Endodermal cell (in vitro differentiated cells): ENCODE measurements at regions not wholly inside any gene's neighbourhood (a gene's known extent, or its start where the extent isn't known, plus 50 kb on each side); places are given as distances from the start of the nearest gene placed in this dataset.

Experiments used
- DNase-seq: peaks from one replicate; pipeline ENCODE4 v3.0.0-alpha.2; 2017
- H3K27ac ChIP-seq: 2 replicates; pipeline ENCODE4 v1.5.1; 2013; ENCODE audit warnings: mild to moderate bottlenecking, low read depth, low read length, moderate library complexity
- H3K27me3 ChIP-seq: 2 replicates; pipeline ENCODE4 v1.6.1; 2013; ENCODE audit warnings: mild to moderate bottlenecking, low read length, moderate library complexity; ENCODE audit not compliant: insufficient read depth, control insufficient read depth, poor library complexity, severe bottlenecking
- H3K36me3 ChIP-seq: 2 replicates; pipeline ENCODE4 v1.7.0; 2013; ENCODE audit warnings: mild to moderate bottlenecking, low read length, moderate library complexity; ENCODE audit not compliant: control insufficient read depth, insufficient read depth
- H3K4me1 ChIP-seq: one replicate; pipeline ENCODE4 v1.7.0; 2013; ENCODE audit warnings: low read length; ENCODE audit not compliant: control insufficient read depth, insufficient read depth
- H3K4me3 ChIP-seq: 2 replicates; pipeline ENCODE4 v1.5.1; 2013; ENCODE audit warnings: mild to moderate bottlenecking, low read length, moderate library complexity
- H3K9ac ChIP-seq: 2 replicates; pipeline ENCODE4 v1.6.1; 2013; ENCODE audit warnings: mild to moderate bottlenecking, low read length, moderate library complexity; ENCODE audit not compliant: poor library complexity, severe bottlenecking; ENCODE audit errors: extremely low read depth
- H3K9me3 ChIP-seq: 2 replicates; pipeline ENCODE4 v1.6.1; 2013; ENCODE audit warnings: mild to moderate bottlenecking, low read length, moderate library complexity; ENCODE audit not compliant: control insufficient read depth
- H3K27ac Mint-ChIP-seq: 2 replicates; pipeline ENCODE4 v1.8.0; 2020; ENCODE audit warnings: mixed read lengths
- H3K27me3 Mint-ChIP-seq: 2 replicates; pipeline ENCODE4 v1.8.0; 2021; ENCODE audit warnings: mild to moderate bottlenecking, mixed read lengths; ENCODE audit not compliant: insufficient read depth
- H3K36me3 Mint-ChIP-seq: 2 replicates; pipeline ENCODE4 v1.8.0; 2020; ENCODE audit warnings: low read depth, mixed read lengths
- H3K4me1 Mint-ChIP-seq: 2 replicates; pipeline ENCODE4 v1.8.0; 2020; ENCODE audit warnings: mixed read lengths
- H3K4me3 Mint-ChIP-seq: 2 replicates; pipeline ENCODE4 v1.8.0; 2020; ENCODE audit warnings: mild to moderate bottlenecking, moderate library complexity, mixed read lengths
- H3K9me3 Mint-ChIP-seq: 2 replicates; pipeline ENCODE4 v1.8.0; 2020; ENCODE audit warnings: mild to moderate bottlenecking, mixed read lengths
- WGBS, 2 experiments: methylation state at CpG; one replicate each; pipeline versions ENCODE4 v1.1.5 to v1.1.7; 2013; ENCODE audit warnings: missing lambda C conversion rate in 2 of 2, mixed read lengths in 1 of 2; ENCODE audit not compliant: insufficient coverage in 1 of 2, insufficient read length in 1 of 2; 5-methylcytosine and 5-hydroxymethylcytosine counted together
- TF ChIP-seq, protein P1 (sequence below): fragments of 200-600 bp; sonication (generic); conservative IDR thresholded peaks from 2 replicates; pipeline ENCODE4 v1.5.0; 2021; ENCODE audit warnings: antibody characterized with exemption, mild to moderate bottlenecking

DNA sequence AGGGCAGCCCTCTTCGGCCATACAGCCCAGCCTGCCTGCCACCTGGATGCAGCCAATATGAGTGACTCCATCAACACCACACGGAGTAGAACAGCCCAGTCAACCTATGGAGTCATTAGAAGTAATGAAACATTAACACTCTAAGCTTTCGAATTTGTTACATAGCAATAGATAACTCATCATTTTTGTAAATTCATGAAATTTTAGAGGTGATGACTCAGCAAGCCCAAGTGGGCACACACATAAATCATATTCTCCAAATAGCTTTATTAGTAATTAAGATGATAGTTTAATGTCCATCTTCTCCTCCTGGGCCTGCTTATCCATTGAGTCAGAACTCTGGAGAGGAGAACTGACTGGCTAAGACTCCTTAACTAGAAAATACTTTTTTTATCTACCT, 335.0 kb upstream of the KCNH8 start:
- no peaks in the 10 kb centered on the region for H3K36me3 Mint-ChIP-seq
- no peaks in the 10 kb centered on the region for H3K36me3 ChIP-seq
- TF ChIP-seq, protein P1, sequence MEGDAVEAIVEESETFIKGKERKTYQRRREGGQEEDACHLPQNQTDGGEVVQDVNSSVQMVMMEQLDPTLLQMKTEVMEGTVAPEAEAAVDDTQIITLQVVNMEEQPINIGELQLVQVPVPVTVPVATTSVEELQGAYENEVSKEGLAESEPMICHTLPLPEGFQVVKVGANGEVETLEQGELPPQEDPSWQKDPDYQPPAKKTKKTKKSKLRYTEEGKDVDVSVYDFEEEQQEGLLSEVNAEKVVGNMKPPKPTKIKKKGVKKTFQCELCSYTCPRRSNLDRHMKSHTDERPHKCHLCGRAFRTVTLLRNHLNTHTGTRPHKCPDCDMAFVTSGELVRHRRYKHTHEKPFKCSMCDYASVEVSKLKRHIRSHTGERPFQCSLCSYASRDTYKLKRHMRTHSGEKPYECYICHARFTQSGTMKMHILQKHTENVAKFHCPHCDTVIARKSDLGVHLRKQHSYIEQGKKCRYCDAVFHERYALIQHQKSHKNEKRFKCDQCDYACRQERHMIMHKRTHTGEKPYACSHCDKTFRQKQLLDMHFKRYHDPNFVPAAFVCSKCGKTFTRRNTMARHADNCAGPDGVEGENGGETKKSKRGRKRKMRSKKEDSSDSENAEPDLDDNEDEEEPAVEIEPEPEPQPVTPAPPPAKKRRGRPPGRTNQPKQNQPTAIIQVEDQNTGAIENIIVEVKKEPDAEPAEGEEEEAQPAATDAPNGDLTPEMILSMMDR, result no peak
- no peak overlapping the region for H3K4me3 Mint-ChIP-seq
- WGBS, 2 experiments, result 92% methylated on average over 3 of the region's 3 CpGs; no CpG with 5 or more reads in 1 of the 2 experiments
- H3K9ac ChIP-seq, result no peak overlapping the region
- H3K27ac ChIP-seq, result no peak overlapping the region
- no peaks in the 10 kb centered on the region for H3K9me3 ChIP-seq
- H3K4me3 ChIP-seq, result no peak overlapping the region
- no peaks in the 10 kb centered on the region for H3K4me1 ChIP-seq
- no peak overlapping the region for H3K27ac Mint-ChIP-seq
- H3K9me3 Mint-ChIP-seq, result no peaks in the 10 kb centered on the region
- H3K27me3 ChIP-seq, result no peaks in the 10 kb centered on the region
- H3K4me1 Mint-ChIP-seq, result no peaks in the 10 kb centered on the region
- DNase-seq, result no peak
- H3K27me3 Mint-ChIP-seq, result no peaks in the 10 kb centered on the region

DNA sequence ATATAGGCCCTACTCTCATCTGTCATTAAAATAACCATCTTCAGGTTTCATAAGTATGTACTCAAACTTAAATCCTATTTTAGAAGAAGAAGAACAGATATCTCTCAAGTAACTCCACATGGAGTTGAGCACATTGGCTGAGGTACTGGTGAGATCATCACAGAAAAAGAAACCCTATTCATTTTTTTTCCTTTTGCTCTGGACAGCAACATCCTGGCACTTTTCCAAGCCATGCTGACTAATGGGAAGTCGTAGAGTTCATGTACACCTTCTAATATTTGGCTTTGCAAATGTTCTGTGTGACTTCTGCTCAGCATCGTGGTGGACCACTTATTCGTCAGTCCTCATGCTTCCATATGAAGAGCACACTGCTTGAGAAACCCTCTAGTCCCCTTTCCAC, 336.0 kb upstream of the KCNH8 start:
- H3K4me3 ChIP-seq, result no peak overlapping the region
- H3K9ac ChIP-seq, result no peak overlapping the region
- Mint-ChIP-seq H3K36me3 (no peaks in the 10 kb centered on the region), H3K4me1 (no peaks in the 10 kb centered on the region), H3K27ac (no peak overlapping the region), H3K4me3 (no peak overlapping the region), H3K9me3 (no peaks in the 10 kb centered on the region), H3K27me3 (no peaks in the 10 kb centered on the region)
- H3K36me3 ChIP-seq, result no peaks in the 10 kb centered on the region
- 93 to 97% methylated on average over 1 to 3 of the region's 3 CpGs for WGBS, 2 experiments
- no peaks in the 10 kb centered on the region for H3K9me3 ChIP-seq
- no peaks in the 10 kb centered on the region for H3K4me1 ChIP-seq
- no peak for DNase-seq
- no peaks in the 10 kb centered on the region for H3K27me3 ChIP-seq
- no peak overlapping the region for H3K27ac ChIP-seq
- TF ChIP-seq, protein P1, result no peak

DNA sequence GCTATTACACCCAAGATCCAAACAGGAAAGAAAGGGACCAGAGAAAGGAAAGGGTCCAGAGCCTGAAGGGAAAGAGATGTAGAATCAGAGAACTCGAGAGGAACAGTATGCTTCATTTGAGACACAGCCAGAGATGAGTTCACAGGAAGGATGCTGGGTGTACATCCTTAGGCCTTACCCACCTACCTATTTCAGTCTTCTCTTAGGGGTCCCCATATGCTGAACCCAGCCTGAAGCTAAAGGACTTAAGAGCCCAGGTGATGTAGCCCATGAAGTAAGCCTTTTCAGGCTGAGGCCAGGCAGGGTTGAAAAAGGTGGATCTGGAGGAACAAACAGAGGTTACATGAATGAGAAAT, 338.0 kb upstream of the KCNH8 start:
- no peaks in the 10 kb centered on the region for H3K9me3 ChIP-seq
- H3K27ac Mint-ChIP-seq, result no peak overlapping the region
- H3K36me3 ChIP-seq, result no peaks in the 10 kb centered on the region
- 80 to 90% methylated on average over 1 of the region's 1 CpG for WGBS, 2 experiments
- no peaks in the 10 kb centered on the region for H3K4me1 ChIP-seq
- H3K4me3 ChIP-seq, result no peak overlapping the region
- TF ChIP-seq, protein P1, result no peak
- H3K9me3 Mint-ChIP-seq, result no peaks in the 10 kb centered on the region
- H3K27me3 ChIP-seq, result no peaks in the 10 kb centered on the region
- no peak overlapping the region for H3K9ac ChIP-seq
- no peak overlapping the region for H3K4me3 Mint-ChIP-seq
- no peaks in the 10 kb centered on the region for H3K4me1 Mint-ChIP-seq
- DNase-seq, result no peak
- no peak overlapping the region for H3K27ac ChIP-seq
- H3K27me3 Mint-ChIP-seq, result no peaks in the 10 kb centered on the region
- H3K36me3 Mint-ChIP-seq, result no peaks in the 10 kb centered on the region
